ENCODE measurements at regions not wholly inside any gene's neighbourhood (a gene's known extent, or its start where the extent isn't known, plus 50 kb on each side); places are given as distances from the start of the nearest gene placed in this dataset.
"Not testable (repeated sequence)": the region's sequence is repeated elsewhere in the genome, so short reads cannot be mapped to it uniquely, and the experiment has no call there.

DNA sequence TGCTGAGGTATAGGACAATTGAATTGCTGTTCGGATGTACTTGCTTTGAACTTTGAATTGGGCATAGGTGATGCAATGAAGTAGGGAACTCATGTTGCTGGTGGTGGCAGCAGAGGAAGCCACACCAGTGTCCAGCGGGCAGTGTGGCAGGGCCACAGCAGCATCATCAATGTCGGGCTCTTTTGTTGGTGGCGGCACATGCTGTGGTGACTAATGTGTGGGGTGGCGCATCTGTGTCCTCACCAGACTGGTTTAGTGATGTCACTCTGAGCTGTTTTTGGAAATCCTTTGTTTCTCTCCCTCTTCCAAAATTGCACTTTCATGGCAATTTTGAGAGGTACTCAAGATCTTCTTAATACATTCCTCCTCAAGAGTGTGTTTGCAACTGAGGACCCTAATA, 187.6 kb downstream of the ETNK1 start:
- peak; percentile 45 for DNase-seq (ENCODE audit: low spot score)

DNA sequence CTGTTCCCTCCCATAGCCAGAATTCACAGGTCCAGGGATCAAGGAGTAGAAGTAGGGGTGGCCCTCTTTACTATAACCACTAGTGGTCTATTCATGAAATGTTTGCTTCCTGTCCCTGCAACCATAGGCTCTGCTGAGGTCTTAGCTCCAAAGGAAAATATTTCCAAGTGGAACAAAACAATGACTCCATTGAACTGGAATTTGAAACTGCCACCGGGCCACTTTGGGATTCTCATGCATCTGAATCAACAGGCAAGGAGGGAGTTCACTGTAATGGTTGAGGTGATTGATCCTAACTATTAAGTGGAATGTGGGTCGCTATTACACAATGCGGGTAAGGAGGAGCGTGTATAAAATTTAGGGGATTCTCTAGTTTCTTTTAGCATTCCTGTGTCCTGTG, 197.0 kb downstream of the ETNK1 start:
- peak; percentile 35 for DNase-seq (ENCODE audit: low spot score)

DNA sequence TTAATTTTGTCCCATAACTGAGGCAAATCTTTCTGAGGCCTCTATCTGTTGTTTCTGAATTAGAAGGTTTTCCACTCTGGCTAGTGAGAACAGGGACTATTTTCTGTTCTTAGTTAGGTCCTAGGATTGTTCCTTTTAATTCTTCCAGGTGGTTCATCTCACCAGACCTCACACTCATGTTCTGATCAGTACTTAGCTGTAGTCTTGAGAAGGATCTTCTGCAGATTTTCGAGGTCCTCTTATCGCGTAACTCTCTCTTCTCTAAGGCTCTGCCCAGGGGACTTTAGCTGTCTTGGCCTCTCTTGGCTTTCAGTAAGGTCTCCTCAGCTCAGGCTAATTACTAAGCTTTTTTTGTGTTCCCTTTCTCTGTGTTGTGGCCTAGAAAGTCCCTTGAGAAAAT, 201.1 kb downstream of the ETNK1 start:
- no peak for DNase-seq (ENCODE audit: low spot score)

DNA sequence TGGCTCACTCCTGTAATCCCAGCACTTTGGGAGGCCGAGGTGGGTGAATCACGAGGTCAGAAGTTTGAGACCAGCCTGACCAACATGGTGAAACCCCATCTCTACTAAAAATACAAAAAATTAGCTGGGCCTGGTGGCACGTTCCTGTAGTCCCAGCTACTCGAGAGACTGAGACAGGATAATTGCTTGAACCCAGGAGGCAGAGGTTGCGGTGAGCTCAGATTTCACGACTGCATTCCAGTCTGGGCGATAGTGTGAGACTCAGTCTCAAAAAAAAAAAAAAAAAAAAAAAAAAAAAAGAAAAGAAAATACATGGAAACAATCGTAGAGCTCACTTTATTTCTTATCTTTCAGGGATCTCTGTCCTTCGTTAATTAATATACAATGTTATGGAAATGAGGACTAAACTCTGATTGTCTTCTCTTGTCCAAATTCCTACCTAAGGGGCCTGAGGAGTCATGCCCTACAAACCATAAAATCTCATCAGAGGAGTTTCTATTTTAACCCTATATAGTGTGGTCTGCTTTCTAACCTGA, 201.5 kb downstream of the ETNK1 start:
- DNase-seq (ENCODE audit: low spot score), result not testable (repeated sequence)

DNA sequence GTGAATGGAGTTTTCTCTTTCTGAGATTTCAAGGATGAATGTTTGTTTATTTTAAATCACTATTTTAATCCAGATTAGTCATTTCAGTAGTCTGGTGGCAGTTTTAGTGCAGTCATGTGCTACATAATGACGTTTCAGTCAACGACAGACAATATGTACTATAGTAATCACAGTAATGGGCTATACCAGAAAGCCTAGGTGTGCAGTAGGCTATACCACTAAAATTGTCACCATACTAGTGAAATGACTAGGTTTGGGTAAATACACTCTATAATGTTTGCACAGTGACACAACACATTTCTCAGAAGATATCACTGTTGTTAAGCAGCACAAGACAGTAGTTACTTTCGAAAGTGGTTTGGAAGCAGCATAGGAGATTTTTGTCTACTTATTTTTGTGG, 203.1 kb downstream of the ETNK1 start:
- DNase-seq (ENCODE audit: low spot score), result no peak

DNA sequence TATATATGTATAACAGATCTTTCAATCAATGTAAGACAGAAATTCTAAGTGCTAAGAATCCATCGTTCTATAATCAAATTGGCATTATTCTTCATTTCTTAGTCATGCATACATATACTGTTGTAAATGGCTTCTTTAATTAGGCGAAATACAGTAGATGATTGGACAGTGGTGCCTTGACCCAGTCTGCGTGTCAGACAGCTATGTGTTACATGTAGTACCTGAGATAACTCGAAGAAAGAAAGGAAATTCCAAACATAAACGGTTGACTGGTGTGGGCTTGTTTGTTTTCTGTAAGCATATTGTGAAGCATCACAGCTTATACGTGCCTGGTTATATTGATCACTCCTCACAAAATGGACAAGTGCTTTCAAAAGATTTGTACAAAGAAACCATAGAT, 210.5 kb downstream of the ETNK1 start:
- DNase-seq (ENCODE audit: low spot score), result no peak

DNA sequence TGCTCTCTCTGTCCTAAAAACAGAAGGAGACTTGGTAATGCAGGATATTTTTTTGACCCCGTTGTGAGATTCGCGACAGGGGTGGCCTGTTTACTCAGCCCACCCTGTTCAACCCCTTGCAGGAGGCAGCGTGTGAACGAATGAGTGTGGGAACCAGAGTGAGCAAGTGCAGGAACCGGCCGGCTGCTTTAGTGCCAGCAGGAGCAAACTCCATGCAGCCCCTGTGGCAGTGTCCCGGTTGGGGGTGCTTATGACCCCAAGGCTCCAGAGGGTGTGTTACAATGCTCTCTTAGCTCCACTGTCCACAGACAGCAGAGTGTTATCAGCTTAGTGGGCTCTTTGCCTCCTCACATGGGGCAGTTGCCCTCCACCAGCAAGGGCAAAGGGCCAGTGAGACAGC, 225.2 kb downstream of the ETNK1 start:
- DNase-seq (ENCODE audit: low spot score), result no peak

DNA sequence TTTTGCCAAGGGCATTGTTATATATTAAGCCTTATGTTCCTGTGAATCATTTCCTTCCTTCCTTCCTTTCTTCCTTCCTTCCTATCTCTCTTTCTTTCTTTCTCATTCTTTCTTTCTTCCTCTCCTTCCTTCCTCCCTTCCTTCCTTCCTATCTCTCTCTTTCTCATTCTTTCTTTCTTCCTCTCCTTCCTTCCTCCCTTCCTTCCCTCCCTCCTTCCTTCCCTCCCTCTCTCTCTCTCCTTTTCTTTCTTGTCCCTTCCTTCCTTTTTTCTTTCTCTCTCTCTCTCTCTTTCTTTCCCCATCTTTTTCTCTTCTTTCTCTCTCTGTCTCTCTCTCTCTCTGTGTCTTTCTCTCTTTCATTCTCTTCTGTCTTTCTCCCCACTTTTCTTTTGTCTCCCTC, 226.6 kb downstream of the ETNK1 start:
- no peak for DNase-seq (ENCODE audit: low spot score)

DNA sequence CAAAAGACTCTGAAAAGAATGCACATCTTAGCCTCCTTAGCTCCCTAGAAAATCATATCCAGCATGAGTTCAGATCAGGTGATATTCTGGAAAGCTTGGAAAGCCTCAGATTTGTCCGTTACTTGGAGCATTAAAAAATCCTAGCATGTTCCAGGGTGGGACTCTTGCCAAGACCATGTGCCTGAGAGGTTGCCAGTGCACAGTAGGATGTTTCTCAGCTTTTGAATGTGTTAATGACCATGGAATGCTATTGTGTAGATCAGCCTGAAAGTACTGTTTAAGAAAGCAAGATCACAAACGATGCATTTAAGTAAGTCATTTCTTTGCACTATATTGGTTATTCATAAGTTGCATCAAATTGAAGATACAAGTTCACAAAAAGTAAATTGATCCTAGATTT, 230.5 kb downstream of the ETNK1 start:
- no peak for DNase-seq (ENCODE audit: low spot score)

DNA sequence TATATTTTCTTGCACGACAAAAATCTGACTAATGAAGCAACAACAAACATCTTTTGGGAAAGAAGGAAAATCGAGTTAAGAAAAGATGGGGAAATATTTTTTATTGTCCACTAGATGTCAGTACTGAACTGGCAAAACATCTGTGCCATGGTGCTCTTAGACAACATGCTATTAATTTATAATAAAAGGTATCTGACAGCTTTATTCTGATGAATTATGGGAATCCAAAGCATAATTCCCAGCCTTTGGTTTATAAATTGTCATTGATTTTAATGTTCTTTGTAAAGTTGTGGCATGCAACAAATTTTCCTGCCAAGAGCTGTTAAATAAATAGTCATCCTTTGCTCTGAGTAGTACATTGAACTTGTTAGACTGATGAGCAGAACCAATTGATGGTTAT, 231.2 kb downstream of the ETNK1 start:
- peak; percentile 83 for DNase-seq (ENCODE audit: low spot score)

DNA sequence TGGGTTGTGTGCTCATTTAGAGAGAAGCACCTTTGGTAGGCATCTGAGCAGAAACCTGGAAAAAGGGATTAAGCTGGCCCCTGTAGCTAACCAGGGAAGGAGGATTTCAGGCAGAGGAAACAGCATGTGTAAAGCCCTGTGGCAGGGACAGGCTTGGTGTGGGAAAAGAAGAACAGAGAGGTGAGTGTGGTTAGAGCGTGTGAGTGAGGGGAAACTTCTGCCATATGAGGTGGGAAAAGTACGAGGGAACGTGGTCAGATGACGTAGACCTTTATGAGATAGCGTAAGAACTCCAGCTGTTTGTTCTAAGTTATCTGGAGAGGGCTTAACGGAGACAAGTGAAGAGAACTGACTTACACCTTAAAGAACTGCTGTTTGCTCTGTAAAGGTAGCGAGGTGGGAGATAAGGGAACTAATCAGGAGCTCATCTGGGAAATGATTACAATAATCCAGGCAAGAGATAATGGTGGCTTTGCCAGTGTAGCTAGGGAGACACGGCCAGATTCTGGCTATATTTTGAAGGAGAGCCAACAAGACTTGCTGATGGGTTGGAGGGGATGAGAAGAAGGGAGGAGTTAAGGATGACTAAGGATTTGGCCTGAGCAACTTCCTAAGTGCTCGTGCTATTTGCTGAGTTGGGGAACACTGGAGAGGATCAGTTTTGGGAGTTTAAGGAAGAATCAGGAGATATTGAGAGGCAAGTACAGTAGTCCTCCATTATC, 234.0 kb downstream of the ETNK1 start:
- no peak for DNase-seq (ENCODE audit: low spot score)

DNA sequence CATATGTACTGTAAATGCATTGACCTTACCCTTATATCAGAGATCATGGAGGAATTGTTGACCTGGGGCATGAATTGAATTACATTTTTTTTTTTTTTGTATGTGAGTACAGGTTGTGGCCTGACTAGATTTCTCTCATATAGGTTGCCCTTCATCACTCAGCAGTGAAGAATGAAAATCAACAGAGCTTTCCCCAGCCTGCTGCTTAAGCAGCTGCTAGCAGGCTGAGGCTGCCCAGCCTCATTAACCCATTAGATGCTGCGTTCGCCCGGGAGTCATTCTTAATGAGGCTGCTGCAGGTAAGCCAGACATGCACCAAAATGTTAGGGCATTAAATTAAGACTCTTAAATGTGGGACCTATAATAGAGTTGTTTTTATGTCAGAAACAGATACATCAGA, 236.0 kb downstream of the ETNK1 start:
- no peak for DNase-seq (ENCODE audit: low spot score)

DNA sequence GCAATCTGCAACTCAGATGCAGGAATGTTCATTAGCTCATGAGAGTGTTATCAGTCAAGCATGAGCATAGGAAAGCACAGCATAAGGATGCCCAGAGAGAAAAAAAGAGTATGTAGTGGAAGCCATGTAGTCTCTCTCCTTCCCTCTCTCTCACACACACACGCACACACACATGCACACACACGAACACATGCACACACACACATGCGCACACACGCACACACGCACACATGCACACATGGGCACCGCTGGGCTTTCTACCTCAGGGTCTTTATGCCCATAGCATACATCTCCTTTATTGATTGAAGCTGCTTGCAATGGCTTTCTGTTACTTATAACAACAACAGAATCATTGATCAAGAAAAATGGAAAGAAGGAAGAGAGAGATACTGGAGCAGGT, 240.9 kb downstream of the ETNK1 start:
- DNase-seq (ENCODE audit: low spot score), result no peak

DNA sequence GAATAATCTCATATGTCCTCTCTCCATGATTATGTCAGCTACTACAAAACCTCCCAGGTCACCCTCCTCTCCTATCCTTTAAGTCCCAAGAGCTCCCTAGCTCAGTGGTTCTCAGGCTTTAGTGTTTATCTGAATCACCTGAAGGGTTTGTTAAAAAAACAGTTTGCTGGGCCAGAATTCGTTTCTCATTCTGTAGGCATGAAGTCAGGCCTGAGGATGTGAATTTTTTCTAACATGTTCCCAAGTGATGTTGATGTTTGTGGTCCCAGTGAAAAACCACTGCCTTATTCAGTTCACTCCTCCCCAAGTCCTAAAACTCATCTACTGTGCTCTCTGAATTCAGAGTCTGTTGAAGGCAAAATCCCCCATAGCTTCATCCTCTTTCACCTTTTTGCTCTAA, 241.4 kb downstream of the ETNK1 start:
- DNase-seq (ENCODE audit: low spot score), result no peak

DNA sequence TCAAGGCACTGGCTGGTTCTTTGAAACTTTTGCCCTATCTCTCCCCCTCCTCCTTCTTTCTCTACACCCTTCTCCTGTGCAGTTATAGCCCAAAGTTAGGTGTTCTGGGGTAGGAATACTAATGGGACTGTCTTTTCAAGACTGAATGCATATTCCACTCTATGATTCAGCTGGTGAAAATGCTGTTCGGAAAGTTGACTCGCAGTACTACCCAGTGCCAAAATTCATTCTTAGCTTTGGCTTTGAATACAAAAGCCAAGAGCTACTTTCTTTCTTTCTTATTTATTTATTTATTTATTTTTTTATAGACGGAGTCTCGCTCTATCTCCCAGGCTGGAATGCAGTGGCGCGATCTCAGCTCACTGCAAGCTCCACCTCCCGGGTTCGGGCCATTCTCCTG, 249.2 kb downstream of the ETNK1 start:
- no peak for DNase-seq (ENCODE audit: low spot score)

DNA sequence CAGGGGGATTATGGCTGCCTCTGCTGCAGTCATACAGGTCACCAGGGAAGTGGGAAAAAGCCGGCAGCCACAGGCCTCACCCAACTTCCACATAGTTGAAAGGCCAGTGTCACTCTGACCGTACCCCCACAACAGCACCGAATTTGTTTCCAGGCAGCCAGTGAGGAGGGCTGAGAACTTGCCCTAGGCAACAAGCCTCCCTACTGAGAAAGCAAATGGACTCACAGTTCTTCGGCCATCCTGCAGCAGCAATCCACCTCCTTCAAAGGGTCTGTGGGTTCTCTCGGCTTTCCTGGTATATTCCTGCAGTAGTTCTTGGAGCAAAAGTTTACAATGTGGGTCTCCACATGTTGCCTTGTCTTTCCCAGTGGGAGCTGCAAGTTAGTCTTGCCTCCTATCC, 251.3 kb downstream of the ETNK1 start:
- DNase-seq (ENCODE audit: low spot score), result no peak

DNA sequence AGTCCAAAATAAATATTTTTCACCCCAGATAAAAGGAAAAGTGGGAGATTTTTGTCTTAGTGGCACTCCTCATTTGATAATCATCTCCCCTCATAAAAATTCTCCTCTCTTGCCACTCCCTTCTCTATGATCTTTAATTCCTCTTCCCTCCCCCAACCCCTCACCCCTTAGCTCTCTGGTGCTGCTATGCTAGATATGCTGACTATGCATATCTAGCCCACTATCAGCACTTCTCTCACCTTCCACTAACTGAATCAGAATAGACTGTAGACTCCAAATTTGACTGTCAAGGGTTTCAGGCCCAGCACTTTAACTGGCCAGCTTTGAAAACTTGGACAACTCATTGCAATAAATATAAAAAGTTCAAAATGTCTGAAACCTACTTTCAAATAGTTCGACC, 254.2 kb downstream of the ETNK1 start:
- no peak for DNase-seq (ENCODE audit: low spot score)

DNA sequence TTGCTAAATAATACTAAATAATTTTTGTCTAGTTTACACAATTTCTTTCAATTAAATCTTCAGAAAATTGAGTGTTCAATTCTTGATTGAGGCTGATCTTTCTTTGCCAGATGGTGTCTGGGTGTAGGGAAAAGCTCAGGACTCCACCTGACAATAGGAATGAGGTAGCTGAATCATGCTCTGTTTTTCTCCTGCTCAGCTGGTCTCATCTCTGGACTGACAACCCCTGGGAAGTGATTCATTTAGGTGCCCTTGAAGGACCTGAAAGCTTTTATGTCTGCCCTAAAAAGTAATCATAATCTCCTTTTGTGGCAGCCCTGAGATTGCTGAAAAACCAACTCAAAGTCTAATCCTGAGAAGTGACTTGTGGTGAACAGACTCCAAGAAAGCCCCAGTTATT, 255.4 kb downstream of the ETNK1 start:
- no peak for DNase-seq (ENCODE audit: low spot score)

DNA sequence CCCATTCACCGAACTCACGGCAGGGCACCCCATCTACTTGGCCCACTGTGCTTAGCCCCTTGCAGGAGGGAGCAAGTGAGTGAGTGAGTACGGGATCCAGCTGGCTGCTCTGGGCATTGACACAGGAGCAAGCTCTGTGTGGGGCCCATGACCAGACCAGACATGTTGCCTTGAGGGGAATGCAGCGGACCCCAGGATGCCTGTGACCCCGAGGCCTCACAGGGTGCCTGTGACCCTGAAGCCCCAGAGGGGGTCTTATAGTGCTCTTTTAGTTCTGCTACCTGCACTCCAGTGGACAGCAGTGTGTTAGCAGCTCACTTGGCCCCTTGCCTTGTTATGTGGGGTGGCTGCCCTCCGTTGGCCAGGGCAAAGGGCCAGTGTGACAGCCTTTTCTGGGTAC, 255.8 kb downstream of the ETNK1 start:
- no peak for DNase-seq (ENCODE audit: low spot score)

DNA sequence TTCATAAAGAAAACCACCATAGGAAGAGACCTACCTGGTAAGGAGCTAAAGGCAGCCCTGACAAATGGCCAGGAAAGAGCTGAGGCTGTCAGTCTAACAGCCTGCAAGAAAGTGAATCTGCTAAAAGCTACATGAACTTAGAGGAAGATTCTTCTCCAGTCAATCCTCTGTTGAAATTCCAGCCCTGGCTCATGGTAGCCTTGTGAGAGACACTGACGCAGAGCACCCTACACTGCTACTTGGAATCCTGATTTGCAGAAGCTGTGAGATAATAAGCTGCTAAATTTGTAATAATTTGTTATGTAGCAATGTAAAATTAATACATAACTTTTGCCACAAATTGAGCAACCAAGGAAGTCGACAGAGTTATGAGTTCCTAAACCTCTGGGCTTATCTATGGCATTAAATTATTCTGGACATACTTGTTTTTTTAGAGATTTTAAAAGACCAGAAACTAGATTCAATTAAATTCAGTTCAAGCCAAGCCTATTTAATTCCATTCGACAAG, 257.0 kb downstream of the ETNK1 start:
- no peak for DNase-seq (ENCODE audit: low spot score)

DNA sequence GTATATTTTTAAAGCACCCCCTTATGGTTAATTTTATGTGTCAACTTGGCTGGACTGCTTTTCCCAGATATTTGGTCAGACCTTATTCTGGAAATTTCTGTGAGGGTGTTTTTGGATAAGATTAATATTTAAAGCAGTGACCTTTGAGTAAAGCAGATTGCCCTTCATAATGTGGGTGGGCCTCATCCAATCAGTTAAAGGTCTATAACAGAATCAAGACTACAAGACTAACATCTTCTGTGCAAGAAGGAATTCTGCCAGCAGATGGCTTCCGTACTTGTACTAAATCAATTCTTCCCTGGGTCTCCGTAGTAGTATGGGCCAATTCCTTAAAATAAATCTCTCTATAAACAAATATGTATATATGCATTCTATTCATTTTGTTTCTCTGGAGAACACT, 257.6 kb downstream of the ETNK1 start:
- no peak for DNase-seq (ENCODE audit: low spot score)

DNA sequence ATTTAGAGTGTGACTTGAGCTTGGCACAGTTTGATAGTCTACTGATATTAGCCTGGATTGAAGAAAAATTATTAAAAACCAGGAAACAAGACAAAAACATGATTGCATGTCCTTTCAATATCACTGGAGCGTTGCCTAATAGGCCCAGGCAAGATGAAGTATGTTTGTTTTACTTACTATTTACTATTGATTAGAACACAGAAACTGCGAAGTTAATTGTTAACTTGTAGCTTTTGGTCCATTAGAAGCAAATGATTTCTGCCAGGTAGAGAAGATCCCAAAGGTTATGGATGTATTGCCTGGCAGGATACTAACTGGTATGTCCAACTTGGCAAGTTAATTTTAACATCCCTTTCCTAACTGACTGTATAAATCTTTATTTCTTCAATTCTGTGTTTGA, 268.9 kb downstream of the ETNK1 start:
- DNase-seq (ENCODE audit: low spot score), result no peak

DNA sequence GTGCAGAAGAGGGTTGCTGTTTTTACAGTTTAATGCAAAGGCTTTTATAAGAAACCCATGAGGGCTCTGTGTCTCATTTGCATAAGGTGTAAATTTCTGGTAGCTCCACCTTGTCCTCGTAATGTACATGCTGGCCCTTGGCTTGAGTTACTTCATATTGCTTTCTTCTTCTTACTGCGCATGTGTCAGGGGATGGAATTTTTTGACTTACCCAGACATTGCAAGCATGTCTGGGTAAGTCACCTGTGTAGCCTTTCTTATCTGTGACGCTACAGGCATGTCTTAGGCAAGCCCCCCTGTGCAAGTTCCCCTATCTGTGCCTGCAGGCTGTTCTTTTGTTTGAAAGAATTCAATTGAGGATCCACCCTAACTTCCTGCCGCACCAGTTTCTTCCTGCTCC, 274.2 kb downstream of the ETNK1 start:
- DNase-seq (ENCODE audit: low spot score), result no peak

DNA sequence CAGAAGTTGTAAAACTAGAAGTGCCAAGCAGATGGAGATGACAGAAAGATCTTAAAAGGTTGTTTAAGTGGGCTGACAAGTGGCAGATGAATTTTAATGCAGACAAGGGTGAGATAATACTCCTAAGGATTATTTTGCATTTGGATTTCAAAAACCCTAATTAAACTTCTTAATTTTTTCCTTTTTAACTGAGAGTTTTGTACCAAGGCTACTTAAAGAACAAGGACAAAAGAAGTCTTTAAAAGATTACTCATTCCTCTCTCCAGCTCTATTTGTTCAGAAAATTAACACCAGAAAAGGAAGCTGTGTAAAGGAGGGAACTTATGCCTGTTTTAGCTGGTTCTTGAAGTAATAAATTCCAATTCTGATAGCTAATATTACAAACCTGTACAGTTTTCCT, 275.4 kb downstream of the ETNK1 start:
- no peak for DNase-seq (ENCODE audit: low spot score)
